K562 (cell line): ENCODE measurements at regions not wholly inside any gene's neighbourhood (a gene's known extent, or its start where the extent isn't known, plus 50 kb on each side); places are given as distances from the start of the nearest gene placed in this dataset.

Source experiments
- ATAC-seq: fragments of 200-7000 bp; cut with Tn5 transposase; 3 replicates; pipeline ENCODE4 v1.9.1; 2020; ENCODE audit warnings: moderate library complexity
- BruUV-seq: library from RNA; stranded (reverse); fragments of 400-500 nt; replicated peaks from 2 replicates; lab custom pipeline; 2021; lab: Mats Ljungman, UMichigan
- CTCF ChIA-PET: fragments of 300-600 bp; formaldehyde crosslinking; extraction: SDS; loops from one replicate; lab custom pipeline; 2021; ENCODE audit warnings: low intra/inter-chr PET ratio; lab: Yijun Ruan, JAX
- POLR2A ChIA-PET: fragments of 300-600, 350-650 bp; sonication (Branson Sonifier 250); formaldehyde crosslinking; extraction: SDS; loops from one replicate; lab custom pipeline; 2021; ENCODE audit warnings: antibody characterized with exemption, inconsistent platforms; lab: Yijun Ruan, JAX
- DNase-seq, 4 experiments: peaks; one replicate each; pipeline versions ENCODE4 v3.0.0 to v3.0.0-alpha.2; 2011 to 2018; ENCODE audit warnings: low spot score in 3 of 4, mixed read lengths in 3 of 4; ENCODE audit errors: extremely low read depth in 1 of 4
- FAIRE-seq: peaks from 2 replicates; lab custom pipeline; 2011; peaks lifted over from hg19 to GRCh38; lab: Jason Lieb, UNC
- H2AFZ ChIP-seq: 2 replicates; pipeline ENCODE4 v1.6.0; 2011; ENCODE audit warnings: low read depth, low read length, control low read depth, inconsistent platforms
- H3K27ac ChIP-seq: fragments of 200-600 bp; 3 replicates; pipeline ENCODE4 v1.8.0; 2011; ENCODE audit warnings: low read depth, mild to moderate bottlenecking, control low read depth, inconsistent platforms, low read length, moderate library complexity, mixed read lengths; ENCODE audit errors: extremely low read depth
- H3K27me3 ChIP-seq, 2 experiments: fragments of 300-600 bp in 1 of 2; 2 replicates in 1 of 2; 3 replicates in 1 of 2; pipeline versions ENCODE4 v1.6.0 to v1.8.0; 2011; ENCODE audit warnings: inconsistent platforms in 2 of 2, low read length in 2 of 2, mild to moderate bottlenecking in 1 of 2, mixed read lengths in 1 of 2, moderate library complexity in 1 of 2; ENCODE audit not compliant: control insufficient read depth in 2 of 2, insufficient read depth in 2 of 2
- H3K36me3 ChIP-seq: fragments of 300-600 bp; 3 replicates; pipeline ENCODE4 v1.8.0; 2011; ENCODE audit warnings: mild to moderate bottlenecking, low read length, inconsistent platforms; ENCODE audit not compliant: control insufficient read depth, insufficient read depth
- H3K4me1 ChIP-seq, 2 experiments: fragments of 200-600 bp in 1 of 2; replicated peaks in 1 of 2; 2 replicates in 1 of 2; 3 replicates in 1 of 2; pipeline versions ENCODE4 v1.5.1 to v1.8.0; 2011; ENCODE audit warnings: inconsistent platforms in 2 of 2, low read length in 2 of 2, mild to moderate bottlenecking in 1 of 2, mixed read lengths in 1 of 2, moderate library complexity in 1 of 2; ENCODE audit not compliant: control insufficient read depth in 2 of 2, insufficient read depth in 2 of 2
- H3K4me2 ChIP-seq: 2 replicates; pipeline ENCODE4 v1.6.1; 2011; ENCODE audit warnings: low read length, control low read depth, inconsistent platforms, mixed read lengths; ENCODE audit not compliant: insufficient read depth
- H3K4me3 ChIP-seq: fragments of 200-600 bp; sonication (generic), shearing (Covaris generic); 2 replicates; pipeline ENCODE4 v1.5.1; 2016; ENCODE audit warnings: control low read depth, inconsistent platforms
- H3K79me2 ChIP-seq: fragments of 200-600 bp; 3 replicates; pipeline ENCODE4 v1.8.0; 2011; ENCODE audit warnings: low read length, inconsistent platforms; ENCODE audit not compliant: control insufficient read depth, insufficient read depth
- H3K9ac ChIP-seq, 2 experiments: 2 replicates each; pipeline versions ENCODE4 v1.6.0 to v1.6.1; 2011; ENCODE audit warnings: low read depth in 2 of 2, low read length in 2 of 2, control low read depth in 1 of 2, inconsistent platforms in 1 of 2, mild to moderate bottlenecking in 1 of 2, mixed read lengths in 1 of 2; ENCODE audit not compliant: insufficient read depth in 1 of 2
- H3K9me1 ChIP-seq: one replicate; pipeline ENCODE4 v1.6.0; 2011; ENCODE audit warnings: inconsistent platforms, mild to moderate bottlenecking, low read length, moderate library complexity; ENCODE audit not compliant: control insufficient read depth, insufficient read depth
- H3K9me3 ChIP-seq: replicated peaks from 2 replicates; pipeline ENCODE4 v1.5.1; 2011; ENCODE audit warnings: low read depth, low read length, inconsistent platforms; ENCODE audit not compliant: control insufficient read depth, insufficient read depth
- H4K20me1 ChIP-seq: replicated peaks from 2 replicates; pipeline ENCODE4 v1.6.1; 2011; ENCODE audit warnings: low read length, inconsistent platforms, mixed read lengths; ENCODE audit not compliant: control insufficient read depth, insufficient read depth
- ARID3A ChIP-seq: IDR thresholded peaks from 2 replicates; pipeline ENCODE4 v1.6.1; 2012; ENCODE audit warnings: low read depth, low read length, improper control_type of control experiment, borderline replicate concordance
- CTCF ChIP-seq, 3 experiments: IDR thresholded peaks in 2 of 3; conservative IDR thresholded peaks in 1 of 3; 2 replicates each; pipeline ENCODE4 v1.5.1; 2011 to 2012; ENCODE audit warnings: low read length in 3 of 3, mild to moderate bottlenecking in 3 of 3, control low read depth in 2 of 3, improper control_type of control experiment in 1 of 3, inconsistent platforms in 1 of 3, low read depth in 1 of 3, mixed read lengths in 1 of 3, moderate library complexity in 1 of 3; ENCODE audit not compliant: insufficient read depth in 2 of 3
- ETV6 ChIP-seq, 3 experiments: fragments of 150-350 bp in 1 of 3; sonication (generic) in 1 of 3; formaldehyde crosslinking in 1 of 3; IDR thresholded peaks; 2 replicates each; pipeline versions ENCODE4 v1.6.1 to v1.8.0; 2014 to 2022; ENCODE audit warnings: borderline replicate concordance in 2 of 3, low read depth in 2 of 3, antibody characterized with exemption in 1 of 3, low read length in 1 of 3, mild to moderate bottlenecking in 1 of 3, missing genetic modification reagents in 1 of 3
- HCFC1 ChIP-seq: IDR thresholded peaks from 2 replicates; pipeline ENCODE4 v1.6.1; 2012; ENCODE audit warnings: low read depth, low read length, improper control_type of control experiment
- MCM3 ChIP-seq: fragments of 450-650 bp; IDR thresholded peaks from 2 replicates; pipeline ENCODE4 v1.6.1; 2016
- PML ChIP-seq: IDR thresholded peaks from 2 replicates; pipeline ENCODE4 v1.6.1; 2012; ENCODE audit warnings: low read length, inconsistent platforms
- REST ChIP-seq, 2 experiments: fragments of 450-650 bp; formaldehyde crosslinking in 1 of 2; IDR thresholded peaks; 2 replicates each; pipeline versions ENCODE4 v1.4.0 to v1.6.1; 2014 to 2020; ENCODE audit warnings: mild to moderate bottlenecking in 2 of 2, borderline replicate concordance in 1 of 2, low read depth in 1 of 2
- ZNF324 ChIP-seq: fragments of 250-450 bp; sonication (Bioruptor Pico); IDR thresholded peaks from 2 replicates; pipeline ENCODE4 v1.4.0; 2020; ENCODE audit warnings: mild to moderate bottlenecking
- ZNF384 ChIP-seq: IDR thresholded peaks from 2 replicates; pipeline ENCODE4 v1.6.1; 2012; ENCODE audit warnings: low read depth, low read length, improper control_type of control experiment
- in situ Hi-C: fragments of 300-500 bp; cut with MboI; formaldehyde crosslinking; loops from 4 replicates; pipeline ENCODE4 v1.15.0; 2018; ENCODE audit warnings: inconsistent platforms, mixed read lengths
- intact Hi-C: fragments of 100-400 bp; cut with micrococcal nuclease; formaldehyde crosslinking; loops from 2 replicates; pipeline ENCODE4 v1.14.2; 2022

GRCh38 chr4:123661080-123661737, 264.6 kb downstream of the SPRY1 start:
- ChIA-PET POLR2A (no interaction called here), CTCF (interaction anchor here (1.1 kb wide), 1 partner anchor 311 kb away, joined by 3 read pairs; no protein-coding TSS in a partner anchor)
- H3K9me3 ChIP-seq = peaks cover 1% of the 10 kb centered on the region; the same call in 1 of the 2 replicates
- intact Hi-C loops (loop anchor here (1.0 to 10.0 kb wide), 4 partner anchors 270 to 1056 kb away; no protein-coding TSS in a partner anchor), in situ Hi-C loops (no loop called here)
- H3K4me3 ChIP-seq = no peak overlapping the region
- H3K27ac ChIP-seq = no peak overlapping the region
- FAIRE-seq = no peak
- no peak overlapping the region for H2AFZ ChIP-seq
- no peak for ATAC-seq
- no peaks in the 10 kb centered on the region for H4K20me1 ChIP-seq
- no peaks in the 10 kb centered on the region for H3K79me2 ChIP-seq
- no peaks in the 10 kb centered on the region for H3K27me3 ChIP-seq
- no peaks in the 10 kb centered on the region for H3K9me1 ChIP-seq
- no peaks in the 10 kb centered on the region; a peak in 1 of 5 replicates for H3K4me1 ChIP-seq
- BruUV-seq = no TSS peak
- no peaks in the 10 kb centered on the region for H3K36me3 ChIP-seq
- DNase-seq = peak in 2 of 4 experiments; percentile 14 to 20
- H3K4me2 ChIP-seq = no peak overlapping the region
- H3K9ac ChIP-seq = no peak overlapping the region
- TF ChIP-seq ZNF384 (0 out of 2 replicates have a peak, but pooled peaks have one; percentile 16), ARID3A (0 out of 2 replicates have a peak, but pooled peaks have one; percentile 46), REST (IDR thresholded peaks at IDR 0.05; ENCODE audit: borderline replicate concordance) (peak; percentile 38; the same call in 1 of the 2 replicates), REST (CRISPR knock-in tag; IDR thresholded peaks at IDR 0.05; ENCODE audit: low read depth) (no peak), ZNF324 (CRISPR knock-in tag) (no peak), CTCF (IDR thresholded peaks at IDR 0.05 in 2 of 3, conservative IDR thresholded peaks at IDR 0.05 in 1 of 3; ENCODE audit: insufficient read depth in 2 of 3, low read depth in 1 of 3, low read length in 3 of 3) (peak in 2 of 3 experiments; percentile 39 to 59; a peak in 3 of 6 replicates), ETV6 (IDR thresholded peaks at IDR 0.05; ENCODE audit: borderline replicate concordance in 1 of 2, low read depth in 2 of 2, low read length in 1 of 2) (no peak), ETV6 (CRISPR knock-in tag; IDR thresholded peaks at IDR 0.05; ENCODE audit: borderline replicate concordance) (no peak), PML (no peak), MCM3 (no peak), HCFC1 (no peak)
